HepG2 (cell line): ENCODE measurements at regions not wholly inside any gene's neighbourhood (a gene's known extent, or its start where the extent isn't known, plus 50 kb on each side); places are given as distances from the start of the nearest gene placed in this dataset.

Experiments
- ATAC-seq: fragments of 200-7000 bp; cut with Tn5 transposase; 3 replicates; pipeline ENCODE4 v1.9.1; 2020; ENCODE audit warnings: mild to moderate bottlenecking, moderate library complexity
- BruUV-seq: library from RNA; stranded (reverse); fragments of 400-500 nt; replicated peaks from 2 replicates; lab custom pipeline; 2021; lab: Mats Ljungman, UMichigan
- CTCF ChIA-PET: fragments of 300-600 bp; formaldehyde crosslinking; extraction: SDS; loops from one replicate; lab custom pipeline; 2021; ENCODE audit warnings: low total read pairs, inconsistent platforms, low intra/inter-chr PET ratio; lab: Yijun Ruan, JAX
- POLR2A ChIA-PET: fragments of 350-600 bp; sonication (Branson Sonifier 250); formaldehyde crosslinking; loops from one replicate; lab custom pipeline; 2020; ENCODE audit warnings: antibody characterized with exemption, inconsistent platforms; lab: Yijun Ruan, JAX
- DNase-seq: peaks from one replicate; pipeline ENCODE4 v3.0.0-alpha.2; 2015; ENCODE audit warnings: low spot score
- FAIRE-seq: peaks from 3 replicates; lab custom pipeline; 2011; peaks lifted over from hg19 to GRCh38; lab: Jason Lieb, UNC
- H2AFZ ChIP-seq: one replicate; pipeline ENCODE4 v1.6.1; 2011; ENCODE audit warnings: low read length, inconsistent platforms
- H3K27ac ChIP-seq: fragments of 300-600 bp; 3 replicates; pipeline ENCODE4 v1.8.0; 2011; ENCODE audit warnings: mixed run types, mild to moderate bottlenecking, mixed read lengths, low read length, inconsistent platforms; ENCODE audit not compliant: insufficient read depth; ENCODE audit errors: extremely low read length
- H3K27me3 ChIP-seq, 2 experiments: fragments of 200-600 bp in 1 of 2; 2 replicates in 1 of 2; 3 replicates in 1 of 2; pipeline versions ENCODE4 v1.6.0 to v1.8.0; 2011; ENCODE audit warnings: low read length in 2 of 2, mild to moderate bottlenecking in 2 of 2, moderate library complexity in 2 of 2, inconsistent platforms in 1 of 2; ENCODE audit not compliant: insufficient read depth in 2 of 2, control insufficient read depth in 1 of 2
- H3K36me3 ChIP-seq, 2 experiments: fragments of 200-600 bp in 1 of 2; replicated peaks in 1 of 2; 2 replicates in 1 of 2; 3 replicates in 1 of 2; pipeline versions ENCODE4 v1.5.1 to v1.8.0; 2011; ENCODE audit warnings: low read length in 2 of 2, inconsistent platforms in 1 of 2; ENCODE audit not compliant: insufficient read depth in 2 of 2, control insufficient read depth in 1 of 2
- H3K4me1 ChIP-seq: 2 replicates; pipeline ENCODE4 v1.5.1; 2012; ENCODE audit warnings: low read length, inconsistent platforms; ENCODE audit not compliant: insufficient read depth
- H3K4me2 ChIP-seq: 2 replicates; pipeline ENCODE4 v1.6.0; 2011; ENCODE audit warnings: low read depth, low read length, inconsistent platforms
- H3K4me3 ChIP-seq, 3 experiments: fragments of 200-600 bp in 1 of 3; sonication (generic), shearing (Covaris generic) in 1 of 3; replicated peaks in 1 of 3; 2 replicates each; pipeline ENCODE4 v1.5.1; 2011 to 2016; ENCODE audit warnings: low read length in 3 of 3, inconsistent platforms in 2 of 3, low read depth in 2 of 3, mild to moderate bottlenecking in 2 of 3, control low read depth in 1 of 3, mixed read lengths in 1 of 3; ENCODE audit not compliant: insufficient read depth in 1 of 3
- H3K79me2 ChIP-seq: one replicate; pipeline ENCODE4 v1.6.1; 2011; ENCODE audit warnings: low read length, inconsistent platforms; ENCODE audit not compliant: insufficient read depth
- H3K9ac ChIP-seq: 2 replicates; pipeline ENCODE4 v1.6.0; 2011; ENCODE audit warnings: mild to moderate bottlenecking, low read depth, low read length, inconsistent platforms; ENCODE audit not compliant: insufficient read depth
- H3K9me3 ChIP-seq: 2 replicates; pipeline ENCODE4 v1.5.1; 2012; ENCODE audit warnings: mild to moderate bottlenecking, low read length
- H4K20me1 ChIP-seq: 2 replicates; pipeline ENCODE4 v1.6.0; 2011; ENCODE audit warnings: inconsistent platforms, mild to moderate bottlenecking, low read length, moderate library complexity; ENCODE audit not compliant: insufficient read depth
- RAD51 ChIP-seq: fragments of 450-650 bp; IDR thresholded peaks from 2 replicates; pipeline ENCODE4 v1.6.1; 2016; ENCODE audit warnings: borderline replicate concordance
- ZBTB1 ChIP-seq: sonication (generic); formaldehyde crosslinking; IDR thresholded peaks from 2 replicates; pipeline ENCODE4 v1.4.0; 2020; ENCODE audit warnings: missing genetic modification reagents, borderline replicate concordance
- ZKSCAN5 ChIP-seq: sonication (generic); formaldehyde crosslinking; IDR thresholded peaks from 2 replicates; pipeline ENCODE4 v1.5.1; 2020; ENCODE audit warnings: mild to moderate bottlenecking, missing genetic modification reagents
- ZNF160 ChIP-seq: sonication (generic); formaldehyde crosslinking; IDR thresholded peaks from 2 replicates; pipeline ENCODE4 v1.8.0; 2022; ENCODE audit warnings: mild to moderate bottlenecking, inconsistent platforms, missing genetic modification reagents
- ZNF180 ChIP-seq: sonication (generic); formaldehyde crosslinking; IDR thresholded peaks from 2 replicates; pipeline ENCODE4 v1.4.0; 2020; ENCODE audit warnings: low read depth, missing genetic modification reagents, borderline replicate concordance
- ZNF431 ChIP-seq: sonication (generic); formaldehyde crosslinking; IDR thresholded peaks from 2 replicates; pipeline ENCODE4 v1.9.0; 2022; ENCODE audit warnings: missing genetic modification reagents, low read depth, mild to moderate bottlenecking, borderline replicate concordance
- ZNF552 ChIP-seq: sonication (generic); formaldehyde crosslinking; IDR thresholded peaks from 2 replicates; pipeline ENCODE4 v1.9.0; 2022; ENCODE audit warnings: missing genetic modification reagents, mild to moderate bottlenecking, borderline replicate concordance
- ZNF574 ChIP-seq: sonication (generic); formaldehyde crosslinking; IDR thresholded peaks from 2 replicates; pipeline ENCODE4 v1.4.0; 2020; ENCODE audit warnings: missing genetic modification reagents
- ZNF598 ChIP-seq: sonication (generic); formaldehyde crosslinking; IDR thresholded peaks from 2 replicates; pipeline ENCODE4 v1.5.1; 2020; ENCODE audit warnings: mild to moderate bottlenecking, missing genetic modification reagents, borderline replicate concordance
- ZSCAN20 ChIP-seq: sonication (generic); formaldehyde crosslinking; IDR thresholded peaks from 2 replicates; pipeline ENCODE4 v1.4.0; 2020; ENCODE audit warnings: missing genetic modification reagents, mild to moderate bottlenecking, borderline replicate concordance
- ZSCAN30 ChIP-seq: sonication (generic); formaldehyde crosslinking; IDR thresholded peaks from 2 replicates; pipeline ENCODE4 v1.5.0; 2020; ENCODE audit warnings: mild to moderate bottlenecking, missing genetic modification reagents
- WGBS: methylation state at CpG from one replicate; pipeline ENCODE4 v1.1.6; 2017; ENCODE audit warnings: low lambda C conversion rate; 5-methylcytosine and 5-hydroxymethylcytosine counted together
- in situ Hi-C: cut with HindIII; loops from 2 replicates; pipeline ENCODE4 v1.10.0; 2017; ENCODE audit warnings: low pct_unique_long_range_greater_than_20kb; ENCODE audit not compliant: extremely low pct_ligation_motif_present
- intact Hi-C: fragments of 100-400 bp; cut with micrococcal nuclease; formaldehyde crosslinking; loops from one replicate; pipeline ENCODE4 v1.10.0; 2022; ENCODE audit not compliant: unreplicated experiment

- no peak overlapping the region for H2AFZ ChIP-seq
- no TSS peak for BruUV-seq
- peaks cover 0 to 13% of the 10 kb centered on the region in 2 experiments; a peak in 2 of 5 replicates for H3K27me3 ChIP-seq
- no peak for DNase-seq
- no peaks in the 10 kb centered on the region for H3K4me1 ChIP-seq
- H3K27ac ChIP-seq: no peak overlapping the region
- H3K79me2 ChIP-seq: no peaks in the 10 kb centered on the region
- no peak overlapping the region for H3K4me2 ChIP-seq
- H4K20me1 ChIP-seq: no peaks in the 10 kb centered on the region
- no peak for ATAC-seq
- no peaks in the 10 kb centered on the region for H3K9me3 ChIP-seq
- ChIA-PET POLR2A (no interaction called here), CTCF (no interaction called here)
- WGBS: 0% methylated on average over 2 of the region's 2 CpGs
- no peaks in the 10 kb centered on the region for H3K36me3 ChIP-seq
- TF ChIP-seq ZSCAN20 (CRISPR knock-in tag) (no peak), ZNF431 (no peak), RAD51 (no peak), ZNF160 (CRISPR knock-in tag) (no peak), ZKSCAN5 (CRISPR knock-in tag) (no peak), ZNF598 (no peak), ZNF574 (CRISPR knock-in tag) (no peak), ZNF552 (CRISPR knock-in tag) (no peak), ZSCAN30 (CRISPR knock-in tag) (no peak), ZBTB1 (CRISPR knock-in tag) (no peak), ZNF180 (CRISPR knock-in tag) (no peak)
- in situ Hi-C loops (no loop called here), intact Hi-C loops (no loop called here)
- H3K4me3 ChIP-seq: no peak overlapping the region
- FAIRE-seq: no peak
- no peak overlapping the region for H3K9ac ChIP-seq
These were observed 198.1 kb upstream of the ARHGAP20 start for GRCh38 chr11:110910384-110910783.
